GM21825 (cell line): ENCODE measurements at regions not wholly inside any gene's neighbourhood (a gene's known extent, or its start where the extent isn't known, plus 50 kb on each side); places are given as distances from the start of the nearest gene placed in this dataset.
A peak's percentile ranks its signal among the peaks of the same experiment; 100 is the strongest.
"Not testable (repeated sequence)": the region's sequence is repeated elsewhere in the genome, so short reads cannot be mapped to it uniquely, and the experiment has no call there.

Experiments used
- ATAC-seq: cut with Tn5 transposase; IDR thresholded peaks from one replicate; pipeline ENCODE4 v1.9.1; 2021; ENCODE audit warnings: mild to moderate bottlenecking, moderate library complexity; ENCODE audit not compliant: unreplicated experiment

- no peak for ATAC-seq
Observed at GRCh38 chr6:12474167-12475140, 184.3 kb downstream of the EDN1 start.

- ATAC-seq = no peak
Observed at GRCh38 chr6:12476484-12476883, 186.3 kb downstream of the EDN1 start.

GRCh38 chr6:12477616-12478015, 187.5 kb downstream of the EDN1 start:
- no peak for ATAC-seq

GRCh38 chr6:12478921-12479320, 188.8 kb downstream of the EDN1 start:
- no peak for ATAC-seq

- ATAC-seq = no peak
Observed at GRCh38 chr6:12479451-12479850, 189.3 kb downstream of the EDN1 start.

GRCh38 chr6:12479881-12480280, 189.7 kb downstream of the EDN1 start:
- ATAC-seq = no peak

GRCh38 chr6:12480379-12480778, 190.2 kb downstream of the EDN1 start:
- no peak for ATAC-seq

- no peak for ATAC-seq
Observed at GRCh38 chr6:12481292-12481691, 191.1 kb downstream of the EDN1 start.

- no peak for ATAC-seq
Observed at GRCh38 chr6:12481850-12482249, 191.7 kb downstream of the EDN1 start.

GRCh38 chr6:12482386-12483375, 192.5 kb downstream of the EDN1 start:
- no peak for ATAC-seq

- ATAC-seq = peak; percentile 80
Observed at GRCh38 chr6:12483712-12484111, 193.6 kb downstream of the EDN1 start.

GRCh38 chr6:12484519-12484918, 194.4 kb downstream of the EDN1 start:
- no peak for ATAC-seq

GRCh38 chr6:12485226-12485764, 195.1 kb downstream of the EDN1 start:
- ATAC-seq = no peak

GRCh38 chr6:12485837-12486236, 195.7 kb downstream of the EDN1 start:
- ATAC-seq = no peak

GRCh38 chr6:12490351-12490903, 200.3 kb downstream of the EDN1 start:
- ATAC-seq = no peak

- ATAC-seq = no peak
Observed at GRCh38 chr6:12490904-12491571, 200.9 kb downstream of the EDN1 start.

- ATAC-seq = not testable (repeated sequence)
Observed at GRCh38 chr6:12492929-12493328, 202.8 kb downstream of the EDN1 start.

GRCh38 chr6:12493446-12493845, 203.3 kb downstream of the EDN1 start:
- ATAC-seq = no peak

- no peak for ATAC-seq
Observed at GRCh38 chr6:12494161-12494560, 204.0 kb downstream of the EDN1 start.

GRCh38 chr6:12501990-12502389, 211.8 kb downstream of the EDN1 start:
- ATAC-seq = no peak
